ENCODE measurements at regions not wholly inside any gene's neighbourhood (a gene's known extent, or its start where the extent isn't known, plus 50 kb on each side); places are given as distances from the start of the nearest gene placed in this dataset.

DNA sequence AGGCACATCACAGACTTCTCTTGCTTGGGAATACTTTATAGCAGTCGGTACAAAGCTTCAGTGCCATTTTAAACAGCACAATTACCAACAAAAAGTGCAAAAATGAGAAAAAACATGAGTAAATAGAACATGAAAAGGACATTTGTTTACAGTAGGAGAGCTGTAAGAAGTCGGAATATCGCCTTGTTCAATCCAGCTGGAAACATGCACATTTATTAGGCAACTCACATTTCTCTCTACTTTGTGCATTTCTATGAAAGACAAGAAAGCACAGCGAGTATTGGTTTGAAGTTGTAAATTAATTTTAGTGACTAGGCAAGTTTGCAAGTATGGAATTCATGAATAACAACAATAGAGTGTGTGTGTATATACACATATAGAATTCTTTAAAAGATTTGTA, 484.7 kb downstream of the DACH1 start:
- no peak for TF ChIP-seq GATA2 (IDR thresholded peaks at IDR 0.05; ENCODE audit: low read depth, low read length)
- no peak for TF ChIP-seq GATA3 (IDR thresholded peaks at IDR 0.05; ENCODE audit: low read depth, low read length)
